ENCODE measurements at regions not wholly inside any gene's neighbourhood (a gene's known extent, or its start where the extent isn't known, plus 50 kb on each side); places are given as distances from the start of the nearest gene placed in this dataset.

GRCh38 chr16:86356804-86357203, 153.5 kb upstream of the FOXF1 start:
- DNase-seq, result no peak

DNA sequence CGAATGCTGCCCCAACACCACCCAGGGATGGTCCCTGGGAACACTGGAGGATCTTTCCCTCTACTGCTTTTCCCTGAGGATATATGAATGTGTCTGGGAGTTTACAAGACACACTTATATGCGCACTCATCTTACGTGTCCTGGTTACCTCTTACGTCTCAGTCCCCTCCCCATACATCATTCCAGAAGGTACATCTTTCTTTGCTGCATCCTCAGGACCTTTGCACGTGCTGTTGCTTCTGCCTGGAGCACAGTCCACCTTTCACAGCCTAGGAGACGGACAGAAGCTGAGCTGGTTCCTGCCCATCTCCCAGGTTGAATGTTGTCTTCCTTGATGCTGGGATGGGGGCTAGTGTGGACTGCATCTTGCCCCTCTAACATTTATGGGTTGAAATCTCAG, 153.0 kb upstream of the FOXF1 start:
- no peak for DNase-seq

DNA sequence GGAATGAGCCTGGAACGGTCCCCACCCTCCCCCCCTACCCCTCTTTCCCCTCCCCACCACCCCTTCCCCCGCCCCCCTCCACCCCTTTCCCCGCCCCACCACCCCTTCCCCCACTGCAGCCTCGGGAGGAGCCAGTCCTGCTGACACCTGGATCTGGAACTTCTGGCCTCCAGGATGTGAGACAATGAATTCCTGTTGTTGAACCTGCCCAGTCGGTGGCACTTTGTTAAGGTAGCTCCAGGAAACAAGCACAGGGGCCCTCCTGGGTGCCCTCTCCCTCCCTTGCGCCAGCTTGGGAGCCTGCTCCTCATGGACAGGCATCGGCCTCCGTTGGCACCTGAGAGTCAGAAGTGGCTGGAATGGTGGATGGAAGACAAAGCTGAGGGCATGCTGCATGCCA, 152.4 kb upstream of the FOXF1 start:
- DNase-seq, result no peak

DNA sequence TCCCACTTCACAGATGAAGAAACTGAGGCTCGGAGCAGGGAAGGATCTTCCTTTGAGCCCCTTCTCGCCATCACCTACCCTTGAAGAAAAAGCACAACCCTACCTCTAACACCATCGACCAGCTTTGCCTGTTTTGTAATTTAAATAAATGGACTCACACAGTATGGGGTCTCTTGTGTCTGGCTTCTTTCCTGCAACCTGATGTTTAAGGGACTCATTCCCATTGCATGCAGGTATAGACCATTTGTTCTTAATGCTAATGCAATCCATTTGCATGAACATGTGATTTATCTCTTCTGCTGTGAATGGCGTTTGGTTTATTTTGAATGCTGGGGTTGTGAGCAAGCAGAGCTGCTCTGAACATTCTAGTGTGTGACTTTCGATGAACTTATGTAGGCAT, 150.8 kb upstream of the FOXF1 start:
- no peak for DNase-seq

DNA sequence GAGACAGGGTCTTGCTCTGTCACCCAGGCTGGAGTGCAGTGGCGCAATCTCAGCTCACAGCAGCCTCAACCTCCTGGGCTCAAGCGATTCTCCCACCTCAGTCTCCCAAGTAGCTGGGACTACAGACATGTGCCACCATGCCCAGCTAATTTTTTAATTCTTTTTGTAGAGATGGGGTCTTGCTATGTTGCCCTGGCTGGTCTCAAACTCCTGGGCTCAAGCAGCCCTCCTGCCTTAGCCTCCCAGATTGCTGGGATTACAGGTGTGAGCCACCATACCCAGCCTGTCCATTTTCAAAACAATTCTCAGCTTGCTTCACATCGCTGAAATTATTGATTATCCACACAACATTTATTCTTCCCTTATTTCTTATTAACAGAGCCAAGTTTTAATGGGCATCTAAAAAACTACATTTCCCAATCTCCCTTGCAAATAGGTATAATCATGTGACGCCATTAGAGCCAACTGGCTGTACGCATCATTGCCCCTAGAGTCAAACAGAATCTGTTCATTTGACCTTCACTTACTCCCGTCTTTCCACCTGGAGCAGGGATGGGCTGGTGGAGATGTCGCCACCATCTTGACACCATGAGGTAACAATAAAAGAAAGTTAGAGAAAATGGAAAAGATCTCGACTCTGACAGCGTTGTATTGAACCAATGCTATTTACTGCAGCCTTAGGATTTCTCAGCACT, 148.0 kb upstream of the FOXF1 start:
- no peak for DNase-seq

GRCh38 chr16:86363057-86363490, 147.3 kb upstream of the FOXF1 start:
- no peak for DNase-seq

DNA sequence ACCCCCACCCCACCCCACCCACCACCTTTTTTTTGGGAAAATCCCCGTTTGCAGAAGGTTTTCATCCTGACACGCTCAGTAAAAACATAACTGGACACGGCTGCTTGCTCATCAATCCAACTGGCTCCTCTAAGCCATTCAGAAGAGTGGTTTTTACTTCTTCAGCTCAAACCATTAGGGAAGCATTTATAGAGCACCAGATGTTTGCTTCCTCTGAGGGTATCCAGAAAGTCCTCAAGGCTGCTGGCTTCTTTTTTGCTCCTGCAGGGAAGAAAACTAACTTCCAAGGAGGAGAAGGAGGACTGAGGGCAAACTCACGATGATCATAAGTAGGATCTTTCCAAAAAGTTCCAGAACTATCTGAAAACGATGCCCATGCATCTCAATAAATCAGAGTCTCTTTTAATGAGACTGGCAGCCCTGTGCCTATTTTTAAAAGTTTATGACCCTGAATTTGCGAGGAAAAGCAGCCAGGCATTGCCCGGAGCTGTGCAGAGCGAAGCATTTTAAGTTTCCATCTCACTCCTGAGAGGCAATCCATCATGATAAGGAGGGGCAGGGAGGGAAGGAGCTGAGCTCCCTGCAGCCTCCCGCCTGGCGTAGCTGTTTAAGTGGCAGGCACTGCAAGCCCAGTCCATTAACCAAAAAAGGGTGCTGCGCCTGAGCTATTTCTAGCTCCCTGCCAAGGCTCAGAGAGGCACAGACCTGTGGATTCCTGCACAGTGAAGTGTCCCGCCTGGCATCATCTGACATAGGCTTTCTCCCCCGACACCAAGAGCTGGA, 146.3 kb upstream of the FOXF1 start:
- DNase-seq, result no peak

DNA sequence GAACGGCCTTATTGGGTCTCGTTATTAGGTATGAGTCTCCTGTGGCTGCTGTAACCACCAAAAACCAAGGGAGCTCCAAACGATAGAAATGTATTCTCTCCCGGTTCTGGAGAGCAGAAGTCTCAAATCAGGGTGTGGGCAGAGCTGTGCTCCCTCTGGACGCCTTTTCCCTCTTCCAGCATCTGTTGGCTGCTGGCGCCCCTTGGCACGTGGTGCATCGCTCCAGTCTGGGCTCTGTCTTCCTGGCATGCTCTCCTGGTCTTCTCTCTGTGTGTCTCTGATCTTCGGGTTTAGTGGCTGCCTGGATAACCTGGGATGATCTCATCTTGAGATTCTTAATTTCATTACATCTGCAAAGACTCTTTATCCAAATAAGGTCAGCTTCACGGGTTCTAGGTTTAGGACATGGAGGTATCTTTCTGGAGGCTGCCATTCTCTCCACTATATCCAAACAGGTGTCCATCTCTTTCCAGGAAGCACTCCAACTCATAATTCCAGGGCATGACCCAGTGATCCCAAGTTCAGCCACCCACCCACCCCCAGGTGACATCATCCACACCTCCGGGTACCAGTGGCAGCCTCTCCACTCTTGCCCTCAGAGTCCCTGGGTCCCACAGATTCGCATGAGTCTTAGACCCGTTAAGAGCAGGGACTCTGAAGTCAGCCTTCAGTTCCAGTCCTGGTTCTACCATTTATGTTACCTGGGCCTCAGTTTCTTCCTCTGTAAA, 145.5 kb upstream of the FOXF1 start:
- DNase-seq, result no peak

- DNase-seq, result no peak
Observed at GRCh38 chr16:86365513-86366273, 144.6 kb upstream of the FOXF1 start.

DNA sequence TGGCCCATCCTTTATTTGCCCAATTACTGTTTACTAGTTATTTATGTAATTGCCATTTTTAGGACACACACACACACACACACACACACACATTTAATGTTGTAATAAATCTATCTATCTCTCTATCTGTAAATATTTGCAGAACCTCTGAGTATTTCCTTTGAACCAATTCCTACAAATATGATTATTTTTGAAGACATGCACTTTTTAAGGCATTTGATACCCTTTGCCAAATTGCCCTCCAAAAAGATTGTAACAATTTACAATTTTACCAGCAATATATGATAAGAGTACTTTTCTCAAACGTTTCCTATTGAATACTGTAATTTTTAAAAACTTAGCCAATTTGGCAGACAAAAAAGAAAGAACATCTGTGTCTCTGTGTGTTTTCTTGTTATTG, 143.8 kb upstream of the FOXF1 start:
- DNase-seq, result no peak

DNA sequence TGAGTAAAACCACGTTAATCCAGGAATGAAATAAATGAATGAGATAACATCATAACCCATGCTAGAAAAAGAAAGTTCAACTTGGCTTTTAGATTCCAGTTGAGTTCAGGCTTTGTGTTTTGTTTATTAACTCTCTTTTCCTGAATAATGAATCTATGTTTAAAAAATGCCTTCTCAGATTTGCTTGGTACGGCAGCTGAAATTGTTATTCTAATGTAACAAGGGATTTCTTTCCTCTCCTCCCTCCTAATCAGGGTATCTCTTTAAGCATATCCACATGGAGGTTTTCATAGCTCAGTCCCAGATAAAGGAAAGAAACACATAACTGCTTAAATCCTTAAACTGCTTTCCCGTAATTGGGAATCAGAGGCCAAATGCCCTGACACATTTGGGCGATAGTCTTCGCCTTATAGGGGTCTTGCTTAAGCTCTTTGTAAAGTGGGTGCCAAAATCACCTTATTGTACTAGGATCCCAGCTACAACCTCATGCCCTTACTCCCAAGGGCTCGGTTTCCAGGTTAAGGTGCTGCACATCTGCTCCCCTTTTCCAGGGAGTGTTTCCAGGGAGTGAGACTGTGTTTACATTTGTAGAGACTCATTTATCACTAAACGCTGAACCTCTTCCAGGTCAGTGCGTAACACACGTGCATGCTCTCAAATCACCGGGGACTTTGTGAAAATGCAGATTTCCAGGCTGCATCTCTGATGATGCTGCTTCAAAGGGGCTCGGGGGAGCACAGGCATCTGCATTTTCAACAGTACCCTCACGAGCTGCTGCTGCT, 142.8 kb upstream of the FOXF1 start:
- no peak for DNase-seq

DNA sequence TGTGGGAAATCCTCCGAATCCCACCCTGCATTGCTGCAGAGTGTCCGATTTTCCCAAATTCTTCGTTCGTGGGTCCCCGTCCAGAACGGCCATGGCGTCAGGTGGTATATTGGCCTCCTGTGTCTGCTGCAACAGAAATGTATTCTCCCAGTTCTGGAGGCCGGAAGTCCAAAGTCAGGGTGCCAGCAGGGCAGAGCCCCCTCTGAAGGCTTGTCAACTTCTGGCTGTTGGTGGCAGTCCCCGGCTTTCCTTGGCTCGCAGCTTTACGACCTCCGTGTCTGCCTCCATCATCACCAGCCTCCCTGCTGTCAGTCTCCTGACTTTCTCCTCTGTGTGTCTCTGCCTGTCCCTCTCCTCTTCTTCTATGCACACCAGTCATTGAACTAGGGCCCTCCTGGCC, 142.1 kb upstream of the FOXF1 start:
- no peak for DNase-seq

DNA sequence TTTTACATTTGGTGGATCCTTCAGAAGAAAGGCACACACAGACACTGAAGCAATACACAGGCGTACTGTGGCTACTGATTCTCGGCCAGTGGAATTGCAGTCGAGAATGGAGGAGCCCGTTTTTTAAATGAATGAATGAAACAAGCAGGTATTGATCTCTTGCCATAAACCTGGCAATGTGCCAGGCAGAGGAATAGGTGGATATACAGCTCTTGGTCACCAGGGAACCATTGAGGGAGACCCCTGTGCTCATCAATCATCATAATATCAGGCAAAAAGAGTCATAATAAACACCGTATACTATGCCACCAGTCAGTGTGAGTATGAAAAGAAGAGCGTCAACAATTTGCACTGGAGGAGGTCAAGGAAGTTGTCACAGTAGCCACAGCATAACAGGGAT, 140.3 kb upstream of the FOXF1 start:
- DNase-seq, result no peak

DNA sequence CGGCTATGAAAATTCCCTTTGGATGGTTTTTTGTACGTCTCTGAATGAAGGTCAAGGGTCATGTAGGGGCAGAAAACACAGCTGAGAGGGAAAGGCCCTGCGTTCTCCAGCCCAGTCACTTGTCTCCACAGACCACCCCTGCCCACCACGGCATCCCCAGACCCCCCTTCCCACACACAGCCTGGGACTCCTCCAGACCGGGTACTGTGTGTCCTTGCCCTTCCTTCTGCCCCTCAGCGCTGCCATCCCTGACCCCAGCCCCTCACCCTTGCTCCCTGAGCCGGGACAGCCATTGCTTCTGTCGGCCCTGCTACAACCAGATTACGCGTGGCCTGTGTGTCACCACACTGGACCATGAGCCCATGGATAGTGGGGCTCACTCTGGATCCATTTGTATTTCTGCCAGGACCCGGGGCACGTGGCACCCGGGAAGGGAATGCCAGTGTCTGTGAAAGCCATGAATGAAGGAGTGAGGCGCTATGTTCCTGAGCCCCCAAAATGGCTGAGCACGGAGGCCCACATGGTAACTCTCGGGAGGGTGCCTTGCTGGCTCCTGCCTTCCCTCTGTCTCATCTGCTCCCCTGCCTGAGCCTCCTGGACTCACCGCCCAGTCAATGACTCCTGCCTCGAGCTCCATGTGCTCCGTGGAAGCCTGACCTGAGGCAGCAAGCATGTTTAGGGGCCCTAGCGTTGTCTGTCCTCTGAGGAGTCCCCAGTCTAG, 139.1 kb upstream of the FOXF1 start:
- no peak for DNase-seq

GRCh38 chr16:86372193-86372592, 138.1 kb upstream of the FOXF1 start:
- no peak for DNase-seq

- DNase-seq, result no peak
Observed at GRCh38 chr16:86373276-86373901, 136.9 kb upstream of the FOXF1 start.

GRCh38 chr16:86374603-86375130, 135.7 kb upstream of the FOXF1 start:
- no peak for DNase-seq

GRCh38 chr16:86375364-86375763, 135.0 kb upstream of the FOXF1 start:
- no peak for DNase-seq

GRCh38 chr16:86375851-86376250, 134.5 kb upstream of the FOXF1 start:
- DNase-seq, result no peak

DNA sequence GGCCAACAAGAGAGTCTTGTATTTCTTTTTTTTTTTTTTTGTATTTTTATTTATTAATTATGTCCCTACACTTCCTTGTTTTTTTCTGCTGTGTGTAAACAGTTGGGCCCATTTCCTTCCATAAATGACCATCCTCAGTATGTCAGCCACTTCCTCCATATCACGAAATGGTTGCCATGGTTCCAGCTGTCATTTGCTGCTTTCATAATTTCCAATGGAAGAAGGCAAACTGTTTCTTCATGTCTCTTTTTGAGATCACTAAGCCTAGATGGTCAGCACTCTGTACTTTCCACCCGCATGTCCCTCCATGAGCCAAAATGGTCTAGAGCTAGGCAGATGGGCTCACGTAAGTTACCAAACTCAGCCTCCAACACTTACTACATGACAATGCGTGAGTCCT, 133.5 kb upstream of the FOXF1 start:
- no peak for DNase-seq

All from NCI-H1694 treated with DMSO at 0.1 percent for 48 hours (cell line).